ENCODE measurements at regions not wholly inside any gene's neighbourhood (a gene's known extent, or its start where the extent isn't known, plus 50 kb on each side); places are given as distances from the start of the nearest gene placed in this dataset.

- TF ChIP-seq CBX8 (IDR thresholded peaks at IDR 0.05; ENCODE audit: borderline replicate concordance, low read depth, low read length) = no peak
- no peak for TF ChIP-seq SIN3A (conservative IDR thresholded peaks at IDR 0.05 in 1 of 2, IDR thresholded peaks at IDR 0.05 in 1 of 2; ENCODE audit: low read depth in 1 of 2, low read length in 2 of 2)
- TF ChIP-seq POLR2AphosphoS5 (IDR thresholded peaks at IDR 0.05; ENCODE audit: low read depth, low read length) = no peak
- no peak for TF ChIP-seq FOSL1 (IDR thresholded peaks at IDR 0.05; ENCODE audit: insufficient read depth, low read depth, low read length)
- TF ChIP-seq PHF8 (conservative IDR thresholded peaks at IDR 0.05; ENCODE audit: low read depth, low read length) = no peak
- no peak for TF ChIP-seq ATF3 (IDR thresholded peaks at IDR 0.05; ENCODE audit: insufficient read depth, low read depth, low read length)
- TF ChIP-seq BACH1 (IDR thresholded peaks at IDR 0.05; ENCODE audit: low read length) = no peak
Observed at GRCh38 chr12:107480836-107481608, 204.6 kb upstream of the PWP1 start (continued).

Data from H1 (cell line).